ENCODE measurements at regions not wholly inside any gene's neighbourhood (a gene's known extent, or its start where the extent isn't known, plus 50 kb on each side); places are given as distances from the start of the nearest gene placed in this dataset.

GRCh38 chr21:21740207-21740606 lies 742.0 kb downstream of the NCAM2 start:
- TF ChIP-seq, protein P1, sequence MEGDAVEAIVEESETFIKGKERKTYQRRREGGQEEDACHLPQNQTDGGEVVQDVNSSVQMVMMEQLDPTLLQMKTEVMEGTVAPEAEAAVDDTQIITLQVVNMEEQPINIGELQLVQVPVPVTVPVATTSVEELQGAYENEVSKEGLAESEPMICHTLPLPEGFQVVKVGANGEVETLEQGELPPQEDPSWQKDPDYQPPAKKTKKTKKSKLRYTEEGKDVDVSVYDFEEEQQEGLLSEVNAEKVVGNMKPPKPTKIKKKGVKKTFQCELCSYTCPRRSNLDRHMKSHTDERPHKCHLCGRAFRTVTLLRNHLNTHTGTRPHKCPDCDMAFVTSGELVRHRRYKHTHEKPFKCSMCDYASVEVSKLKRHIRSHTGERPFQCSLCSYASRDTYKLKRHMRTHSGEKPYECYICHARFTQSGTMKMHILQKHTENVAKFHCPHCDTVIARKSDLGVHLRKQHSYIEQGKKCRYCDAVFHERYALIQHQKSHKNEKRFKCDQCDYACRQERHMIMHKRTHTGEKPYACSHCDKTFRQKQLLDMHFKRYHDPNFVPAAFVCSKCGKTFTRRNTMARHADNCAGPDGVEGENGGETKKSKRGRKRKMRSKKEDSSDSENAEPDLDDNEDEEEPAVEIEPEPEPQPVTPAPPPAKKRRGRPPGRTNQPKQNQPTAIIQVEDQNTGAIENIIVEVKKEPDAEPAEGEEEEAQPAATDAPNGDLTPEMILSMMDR (IDR thresholded peaks at IDR 0.05; ENCODE audit: insufficient read depth, low read depth, low read length, missing control alignments): no peak
- DNase-seq (ENCODE audit: low read depth): no peak

DNA sequence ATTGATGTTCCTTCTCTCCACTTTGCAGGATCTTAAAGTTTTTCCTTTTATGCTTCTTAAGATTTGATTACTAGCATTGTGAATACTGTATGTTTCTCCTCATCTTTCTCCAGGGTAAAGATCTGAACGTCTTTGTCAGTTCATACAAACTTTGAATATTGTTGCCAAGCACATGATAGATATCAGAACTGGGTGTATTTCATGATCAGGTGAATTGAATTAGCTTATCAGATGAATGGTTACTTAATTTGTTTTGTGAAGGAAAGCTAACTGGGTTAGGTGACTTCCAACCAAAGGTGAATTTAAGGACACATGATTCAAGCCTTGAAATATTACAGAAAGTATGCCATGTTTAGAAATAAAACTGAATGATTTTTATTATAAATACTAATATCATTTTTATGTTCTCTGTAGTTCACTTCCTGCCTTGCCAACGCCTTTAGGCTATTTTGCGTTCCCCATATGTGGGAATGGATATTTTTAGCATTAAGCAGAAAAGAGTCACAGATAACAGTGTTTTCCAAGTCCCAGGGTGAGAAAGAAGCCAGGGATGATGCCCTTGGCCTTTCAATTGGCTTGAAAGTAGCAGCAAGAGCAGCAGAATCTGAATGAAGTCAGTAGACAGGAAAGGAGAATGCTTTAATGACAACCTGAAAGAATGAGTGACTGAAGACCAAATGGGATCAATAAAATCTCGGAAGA lies 752.1 kb downstream of the NCAM2 start:
- TF ChIP-seq, protein P1 (IDR thresholded peaks at IDR 0.05; ENCODE audit: insufficient read depth, low read depth, low read length, missing control alignments): no peak
- no peak for DNase-seq (ENCODE audit: low read depth)
- no peak overlapping the region for H3K4me3 ChIP-seq (ENCODE audit: low read depth, low read length)

More at GRCh38 chr21:21740207-21740606, 742.0 kb downstream of the NCAM2 start:
- no peak overlapping the region for H3K4me3 ChIP-seq (ENCODE audit: low read depth, low read length)

DNA sequence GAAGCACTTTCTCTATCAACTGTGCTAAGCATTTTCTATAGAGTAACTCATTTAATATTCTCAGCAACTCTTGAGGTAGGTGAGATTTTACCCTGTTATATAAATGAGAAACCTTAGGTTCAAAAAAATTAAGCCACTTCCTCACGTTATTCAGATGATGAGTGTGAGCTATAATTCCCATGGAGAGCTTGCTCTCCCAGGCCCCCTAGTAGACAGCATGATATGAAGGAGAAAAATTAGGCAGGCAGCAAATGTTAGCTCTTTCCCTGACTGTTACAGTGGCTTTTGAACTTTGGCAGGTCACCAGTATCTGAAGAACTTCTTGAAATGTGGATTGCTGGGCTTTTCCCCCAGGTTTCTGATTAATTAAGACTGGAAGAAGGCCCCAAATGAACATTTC lies 753.1 kb downstream of the NCAM2 start:
- TF ChIP-seq, protein P1 (IDR thresholded peaks at IDR 0.05; ENCODE audit: insufficient read depth, low read depth, low read length, missing control alignments): no peak
- DNase-seq (ENCODE audit: low read depth): no peak
- H3K4me3 ChIP-seq (ENCODE audit: low read depth, low read length): no peak overlapping the region

GRCh38 chr21:21762855-21763254 lies 764.6 kb downstream of the NCAM2 start:
- no peak for DNase-seq (ENCODE audit: low read depth)
- TF ChIP-seq, protein P1 (IDR thresholded peaks at IDR 0.05; ENCODE audit: insufficient read depth, low read depth, low read length, missing control alignments): no peak
- H3K4me3 ChIP-seq (ENCODE audit: low read depth, low read length): no peak overlapping the region

GRCh38 chr21:21764281-21764680 lies 766.1 kb downstream of the NCAM2 start:
- DNase-seq (ENCODE audit: low read depth): no peak
- TF ChIP-seq, protein P1 (IDR thresholded peaks at IDR 0.05; ENCODE audit: insufficient read depth, low read depth, low read length, missing control alignments): no peak

GRCh38 chr21:21767276-21767675 lies 769.1 kb downstream of the NCAM2 start:
- H3K4me3 ChIP-seq (ENCODE audit: low read depth, low read length): no peak overlapping the region
- TF ChIP-seq, protein P1 (IDR thresholded peaks at IDR 0.05; ENCODE audit: insufficient read depth, low read depth, low read length, missing control alignments): no peak
- no peak for DNase-seq (ENCODE audit: low read depth)

More at GRCh38 chr21:21764281-21764680, 766.1 kb downstream of the NCAM2 start:
- no peak overlapping the region for H3K4me3 ChIP-seq (ENCODE audit: low read depth, low read length)

DNA sequence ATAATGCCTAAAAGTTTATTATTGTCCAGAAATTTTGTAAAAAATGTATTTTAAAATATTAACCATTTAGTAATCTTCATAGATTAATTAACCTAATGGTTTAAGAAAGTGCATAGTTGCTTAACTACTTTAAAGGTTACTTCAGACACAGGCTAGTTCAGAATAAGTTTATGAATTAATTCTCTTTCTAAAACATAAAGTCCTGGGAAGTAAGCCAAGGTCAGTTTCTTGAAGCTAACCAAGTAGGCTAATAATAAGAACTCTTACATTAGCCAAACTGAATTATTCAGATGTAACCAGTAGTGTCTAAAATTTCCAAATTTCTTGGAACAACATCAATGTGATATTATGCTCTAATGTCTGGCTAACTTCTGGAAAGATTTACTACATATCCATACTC lies 790.4 kb downstream of the NCAM2 start:
- TF ChIP-seq, protein P1 (IDR thresholded peaks at IDR 0.05; ENCODE audit: insufficient read depth, low read depth, low read length, missing control alignments): no peak
- no peak overlapping the region for H3K4me3 ChIP-seq (ENCODE audit: low read depth, low read length)
- no peak for DNase-seq (ENCODE audit: low read depth)
